NCI-H524 (cell line): ENCODE measurements at regions not wholly inside any gene's neighbourhood (a gene's known extent, or its start where the extent isn't known, plus 50 kb on each side); places are given as distances from the start of the nearest gene placed in this dataset.
"Not testable (repeated sequence)": the region's sequence is repeated elsewhere in the genome, so short reads cannot be mapped to it uniquely, and the experiment has no call there.

Experiments used
- DNase-seq, 2 experiments: peaks; one replicate each; lab custom pipeline; 2025; lab: John Stamatoyannopoulos, UW

DNA sequence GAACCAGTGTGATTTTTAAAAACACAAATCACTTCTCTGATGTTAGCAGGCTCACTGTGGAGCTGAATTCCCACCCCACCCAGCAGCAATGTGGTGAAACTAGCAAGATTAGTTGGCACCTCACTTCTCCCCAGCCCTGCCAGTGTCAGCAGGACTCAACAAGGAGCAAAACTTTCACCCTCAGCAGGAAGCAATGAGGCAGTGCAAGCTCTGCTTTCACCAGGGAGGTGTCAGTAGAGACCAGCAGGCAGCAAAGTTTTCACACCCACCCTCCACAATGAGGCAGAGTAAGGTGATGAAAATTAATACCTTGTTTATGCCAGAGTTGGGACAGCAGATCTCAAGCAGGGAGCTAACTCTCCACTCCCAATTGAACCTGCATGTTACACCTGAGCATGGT is 565.0 kb downstream of the CETN3 start:
- no peak for DNase-seq

DNA sequence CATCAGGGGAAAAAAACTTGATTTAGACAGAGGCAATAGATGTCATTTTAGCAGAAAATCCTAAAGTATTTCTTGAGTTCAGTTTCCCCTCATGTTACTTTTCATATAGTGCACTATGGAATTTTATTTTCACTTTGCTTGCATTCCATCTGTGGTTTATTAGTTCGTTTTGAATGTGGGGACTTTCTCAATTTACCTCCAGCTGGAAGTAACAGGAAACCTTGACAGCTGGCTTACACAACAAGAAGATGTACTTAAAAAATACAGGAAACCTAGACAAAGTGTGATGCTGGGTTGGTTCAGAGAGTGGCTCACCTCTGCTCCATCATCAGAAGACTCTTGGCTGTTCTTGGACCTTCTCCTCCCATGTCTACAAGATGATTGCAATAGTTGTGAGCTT is 567.0 kb downstream of the CETN3 start:
- DNase-seq = peak in 1 of 2 experiments; percentile 70

DNA sequence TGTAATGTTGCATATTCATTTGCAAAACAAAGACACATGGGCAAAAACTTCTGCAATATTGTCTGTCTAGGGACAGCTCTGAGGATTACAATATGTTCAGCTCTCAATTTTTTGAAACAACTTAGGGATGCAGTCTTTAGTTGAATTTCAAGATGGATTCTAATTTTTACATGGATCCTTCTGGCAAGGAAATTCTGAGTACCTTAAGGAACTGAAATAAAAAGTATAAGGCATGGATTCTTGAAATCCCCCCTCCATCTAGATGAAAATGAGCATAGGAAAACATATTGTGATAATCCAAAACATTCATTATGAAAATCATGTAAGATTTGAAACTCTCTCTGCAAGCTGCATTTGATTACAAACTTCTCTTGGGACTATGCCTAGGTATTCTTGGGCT is 568.6 kb downstream of the CETN3 start:
- no peak for DNase-seq

DNA sequence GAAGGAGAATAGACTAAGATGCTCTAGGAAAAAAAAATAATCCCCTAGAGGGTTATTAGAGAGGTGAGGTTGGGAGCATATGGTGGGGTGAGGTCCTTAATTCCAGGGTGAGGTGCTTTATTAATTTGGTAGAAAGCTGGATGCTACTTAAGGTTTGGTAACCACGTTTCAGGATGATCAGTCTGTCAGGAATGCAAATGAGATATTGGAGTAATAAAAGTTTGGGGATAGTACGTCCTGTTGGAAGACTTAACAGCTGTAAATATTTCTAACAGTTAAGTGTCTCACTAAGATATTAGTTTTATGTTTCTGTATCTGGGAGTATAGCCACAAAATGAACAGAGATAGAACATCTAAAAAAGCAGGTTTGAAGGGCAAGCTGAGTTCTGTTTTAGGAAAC is 578.9 kb downstream of the CETN3 start:
- peak; percentile 15 to 70 for DNase-seq

DNA sequence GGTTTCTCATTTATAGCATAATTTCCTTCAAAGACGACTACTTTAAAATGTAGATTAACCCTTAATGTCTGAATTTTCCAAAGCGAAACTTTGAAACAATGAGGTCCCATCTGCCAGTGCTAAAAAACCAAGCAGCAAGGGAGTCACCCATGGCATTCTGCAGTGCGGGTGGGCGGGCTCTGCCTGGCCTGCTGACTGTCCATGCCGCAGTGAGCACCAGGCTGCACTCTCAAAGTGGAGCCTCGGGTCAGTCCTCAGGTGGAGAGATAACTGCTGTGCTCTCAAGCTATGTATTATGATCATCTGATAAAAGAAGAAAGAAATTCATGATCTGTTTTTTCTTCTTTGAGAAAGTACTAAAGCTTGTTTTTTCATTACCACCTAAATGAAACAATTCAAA is 581.6 kb downstream of the CETN3 start:
- no peak for DNase-seq

DNA sequence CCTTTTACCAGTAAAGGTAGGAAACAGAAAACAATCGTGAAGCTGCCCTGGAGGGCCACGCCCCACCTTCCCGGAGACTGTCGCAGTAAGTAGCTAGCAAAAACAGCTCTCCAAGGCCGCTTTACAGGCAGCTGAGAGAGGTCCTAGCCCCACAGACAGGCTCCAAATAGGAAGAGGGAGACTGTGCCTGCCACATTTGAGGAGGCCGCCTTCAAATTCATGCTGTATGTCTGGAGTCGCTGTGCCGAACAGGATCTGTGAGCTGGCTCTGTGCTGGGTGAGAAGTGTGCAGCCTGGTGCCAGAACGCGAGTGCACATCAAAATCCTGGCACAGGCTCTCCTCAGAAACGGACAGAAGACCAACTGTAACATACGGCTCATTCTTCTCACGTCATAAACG is 582.2 kb downstream of the CETN3 start:
- DNase-seq = no peak

DNA sequence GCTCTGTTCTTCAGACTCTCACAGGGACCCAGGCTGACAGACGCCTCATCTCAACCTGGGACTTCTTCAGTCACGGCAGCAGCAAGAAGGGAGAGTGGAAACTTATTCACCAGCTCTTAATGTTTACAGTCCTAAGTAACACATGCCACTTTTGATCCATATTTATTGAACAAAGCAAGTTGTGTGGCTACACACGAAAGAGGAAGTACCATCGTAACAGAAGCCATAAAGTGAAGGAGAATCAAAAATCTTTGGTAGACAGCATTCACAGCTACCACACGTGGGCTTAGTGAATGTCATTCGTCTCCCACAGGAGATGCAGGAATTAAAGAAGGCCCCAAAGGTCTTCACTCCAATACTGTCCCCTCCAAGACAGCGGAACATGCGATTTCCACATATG is 582.6 kb downstream of the CETN3 start:
- no peak for DNase-seq

DNA sequence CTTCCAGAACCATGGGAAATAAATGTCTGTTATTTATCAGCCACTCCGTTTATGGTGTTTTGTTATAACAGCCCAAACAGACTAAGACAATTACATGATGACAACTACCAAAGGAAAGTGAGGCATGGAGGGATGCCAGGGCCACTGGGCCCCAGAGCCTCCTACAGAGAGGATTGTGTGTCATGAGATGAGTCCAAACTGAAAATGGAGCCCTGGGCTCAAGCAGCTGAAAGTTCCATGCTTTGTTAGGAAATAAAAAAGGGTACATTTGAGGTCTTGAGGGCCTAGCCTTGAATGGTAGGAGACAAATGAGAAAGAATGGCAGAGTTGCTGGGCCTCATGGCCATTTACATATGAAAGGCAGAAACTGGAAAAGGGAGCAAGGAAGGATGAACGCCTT is 586.5 kb downstream of the CETN3 start:
- DNase-seq = no peak

DNA sequence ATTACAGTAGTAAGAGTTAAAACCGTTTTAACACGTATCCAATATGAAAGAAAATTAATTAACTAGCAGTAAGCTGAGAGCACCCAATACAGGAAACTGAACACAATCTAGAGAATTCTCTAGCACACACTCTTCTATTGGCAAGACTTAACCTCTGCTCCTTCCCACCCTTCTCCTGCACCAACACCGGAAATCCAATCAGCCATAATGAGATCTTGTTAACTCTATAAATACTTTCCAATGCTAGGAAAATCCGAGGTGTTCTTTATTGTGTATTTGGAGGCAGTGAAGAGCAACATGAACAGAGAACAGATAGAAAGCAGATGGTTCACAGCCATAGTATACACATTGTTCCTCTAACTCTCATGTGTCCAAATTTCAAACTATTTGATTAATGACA is 591.7 kb downstream of the CETN3 start:
- DNase-seq = no peak

DNA sequence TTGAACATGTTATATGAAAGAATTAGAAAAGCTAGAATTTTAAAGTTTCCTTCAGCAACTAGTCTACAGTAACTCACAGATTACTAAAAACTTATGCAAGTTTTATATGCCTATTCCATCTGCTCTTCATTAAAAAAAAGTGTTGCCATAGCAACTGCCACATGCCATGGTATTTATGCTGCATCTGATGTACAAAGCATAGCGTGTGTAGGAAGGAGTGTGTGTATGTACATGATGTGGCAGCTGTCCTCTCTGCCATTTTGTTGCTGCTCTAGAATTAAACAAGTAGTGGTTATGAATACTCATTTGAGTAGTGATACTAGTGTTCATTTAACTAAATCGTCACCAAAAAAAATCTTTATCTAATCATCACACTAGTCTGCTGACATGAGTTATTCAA is 593.5 kb downstream of the CETN3 start:
- peak; percentile 26 to 80 for DNase-seq

DNA sequence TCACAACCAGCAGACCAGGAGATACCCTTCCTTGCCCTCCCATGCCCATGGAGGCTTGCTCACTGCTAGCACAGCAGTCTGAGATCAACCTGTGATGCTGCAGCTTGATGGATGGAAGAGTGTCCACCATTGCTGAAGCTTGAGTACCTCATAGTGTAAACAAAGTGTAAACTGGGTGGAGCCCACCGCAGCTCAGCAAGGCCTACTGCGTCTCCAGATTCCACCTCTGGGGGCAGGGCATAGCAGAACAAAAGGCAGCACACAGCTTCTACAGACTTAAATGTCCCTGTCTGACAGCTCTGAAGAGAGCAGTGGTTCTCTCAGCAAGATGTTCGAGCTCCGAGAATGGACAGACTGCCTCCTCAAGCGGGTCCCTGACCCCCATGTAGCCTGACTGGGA is 608.8 kb downstream of the CETN3 start:
- not testable (repeated sequence) for DNase-seq

DNA sequence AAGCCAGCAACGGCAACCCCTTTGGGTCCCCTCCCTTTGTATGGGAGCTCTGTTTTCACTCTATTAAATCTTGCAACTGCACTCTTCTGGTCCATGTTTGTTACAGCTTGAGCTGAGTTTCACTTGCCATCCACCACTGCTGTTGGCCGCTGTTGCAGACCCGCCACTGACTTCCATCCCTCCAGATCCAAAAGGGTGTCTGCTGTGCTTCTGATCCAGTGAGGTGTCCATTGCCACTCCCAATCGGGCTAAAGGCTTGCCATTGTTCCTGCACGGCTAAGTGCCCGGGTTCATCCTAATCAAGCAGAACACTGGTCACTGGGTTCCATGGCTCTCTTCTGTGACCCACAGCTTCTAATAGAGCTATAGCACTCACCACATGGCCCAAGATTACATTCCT is 615.1 kb downstream of the CETN3 start:
- not testable (repeated sequence) for DNase-seq

DNA sequence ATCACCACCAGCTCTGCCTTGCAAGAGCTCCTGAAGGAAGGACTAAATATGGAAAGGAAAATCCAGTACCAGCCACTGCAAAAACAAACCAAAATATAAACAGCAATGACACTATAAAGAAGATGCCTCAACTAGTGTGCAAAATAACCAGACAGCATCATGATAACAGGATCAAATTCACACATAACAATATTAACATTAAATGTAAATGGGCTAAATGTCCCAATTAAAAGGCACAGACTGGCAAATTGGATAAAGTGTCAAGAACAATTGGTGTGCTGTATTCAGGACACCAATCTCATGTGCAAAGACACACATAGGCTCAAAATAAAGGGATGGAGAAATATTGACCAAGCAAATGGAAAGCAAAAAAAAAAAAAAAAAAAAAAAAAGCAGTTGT is 629.8 kb downstream of the CETN3 start:
- not testable (repeated sequence) for DNase-seq

DNA sequence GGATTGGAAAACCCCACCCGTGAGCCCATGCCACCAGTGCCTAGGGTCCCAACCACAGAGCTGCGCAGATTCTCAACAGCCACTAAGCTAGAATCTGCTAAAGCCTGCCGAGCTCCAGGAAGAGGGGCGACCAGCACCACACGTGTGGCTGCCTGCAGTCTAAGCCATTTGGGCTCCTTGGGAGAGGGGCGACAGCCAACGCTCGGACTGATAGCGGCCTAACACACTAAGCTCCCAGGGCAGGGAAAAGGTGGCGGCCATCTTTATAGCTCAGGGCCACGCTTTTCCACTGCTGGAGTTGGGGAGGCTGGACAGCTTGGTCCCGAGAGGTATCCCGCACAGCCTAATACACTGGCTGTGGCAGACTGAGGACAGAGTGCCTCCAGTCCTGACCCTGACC is 631.8 kb downstream of the CETN3 start:
- no peak for DNase-seq

DNA sequence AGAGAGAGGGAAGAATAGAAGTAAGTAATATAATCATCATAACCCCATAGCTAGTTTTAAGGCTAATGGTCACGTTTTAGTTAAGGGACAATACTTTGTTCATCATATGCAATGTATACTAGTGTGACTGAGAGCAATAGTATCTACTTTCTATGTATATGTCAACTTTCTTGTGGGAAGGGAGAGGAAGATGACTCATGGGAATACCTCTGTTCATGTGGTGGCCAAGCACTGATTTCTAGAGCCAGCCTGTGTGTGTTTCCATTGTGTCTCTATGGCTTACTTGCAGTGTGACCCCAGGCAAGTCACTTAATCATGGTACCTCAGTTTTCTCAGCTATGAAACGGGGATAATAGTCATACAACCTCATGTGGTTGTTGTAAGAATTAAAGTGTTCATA is 639.6 kb downstream of the CETN3 start:
- no peak for DNase-seq

DNA sequence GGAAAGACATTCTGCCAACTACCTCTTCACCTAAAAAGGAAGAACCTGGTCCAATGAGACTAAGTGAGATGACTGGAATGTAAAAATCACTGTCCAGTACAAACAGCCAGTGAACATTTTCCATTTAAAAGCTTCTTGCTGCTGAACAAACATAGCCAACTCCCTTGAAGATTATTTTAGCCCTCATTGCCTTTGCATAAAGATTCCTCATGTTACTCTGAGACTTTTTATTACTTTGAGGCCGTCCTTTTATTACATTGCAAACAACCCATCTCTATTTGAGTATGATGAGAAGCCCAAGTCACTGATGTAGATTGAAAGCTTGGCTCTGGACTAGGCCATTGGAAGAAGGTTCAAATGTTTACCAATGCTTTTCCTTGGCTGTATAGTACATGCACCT is 649.8 kb downstream of the CETN3 start:
- DNase-seq = no peak

DNA sequence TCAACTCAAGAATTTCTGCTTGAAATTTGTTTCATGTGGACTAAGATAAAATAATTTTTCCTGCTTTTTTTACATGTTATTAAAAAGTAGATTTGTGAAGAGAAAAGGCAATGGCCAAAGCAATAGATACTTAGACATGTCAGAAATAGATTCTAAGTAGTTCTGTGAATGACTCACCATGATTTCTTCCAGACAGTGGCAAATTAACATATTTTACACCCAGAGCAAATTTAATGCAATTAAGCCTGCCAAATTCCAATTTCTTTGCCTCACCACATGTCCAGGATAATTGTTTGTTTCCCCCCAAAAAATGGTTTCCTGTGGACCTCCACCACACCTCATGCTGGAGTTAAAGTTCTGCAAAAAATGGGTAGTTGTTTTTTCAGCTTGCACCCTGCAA is 651.4 kb downstream of the CETN3 start:
- DNase-seq = no peak

DNA sequence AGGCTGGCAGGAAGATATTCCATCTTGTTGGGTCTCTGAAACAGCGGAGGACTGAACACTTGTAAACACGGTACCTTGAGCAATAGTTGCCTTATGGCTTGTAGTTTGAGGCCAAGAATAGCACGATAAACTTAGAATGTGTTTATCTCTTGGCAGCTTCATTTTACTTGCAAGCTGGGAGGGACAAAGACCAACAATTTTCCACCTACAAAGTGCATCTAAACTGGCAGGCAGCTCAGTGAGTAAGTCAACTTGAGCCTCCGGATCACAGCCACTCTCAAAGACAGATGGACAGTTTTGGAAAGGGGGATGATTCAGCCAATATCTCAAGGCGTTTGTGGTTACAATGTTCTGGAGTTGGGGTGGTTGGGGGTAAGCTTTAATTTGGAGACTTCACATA is 652.6 kb downstream of the CETN3 start:
- DNase-seq = no peak

DNA sequence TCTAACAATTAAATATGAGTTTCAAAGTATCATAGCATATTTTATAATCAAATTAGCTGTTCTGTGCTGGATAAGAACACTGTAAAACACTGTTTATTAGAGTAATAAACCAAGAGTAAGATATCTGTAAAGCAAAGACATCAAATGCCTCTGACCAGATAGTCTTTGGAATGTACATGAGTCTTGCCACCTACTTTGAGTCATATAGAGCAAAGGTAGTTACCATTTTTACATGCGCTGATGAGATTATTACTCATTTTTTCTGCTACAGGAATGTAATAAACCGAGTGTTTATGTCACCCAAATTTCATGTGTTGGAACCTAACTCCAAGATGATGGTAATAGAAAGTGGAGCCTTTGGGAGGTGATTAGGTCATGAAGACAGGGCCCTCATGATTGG is 654.5 kb downstream of the CETN3 start:
- no peak for DNase-seq

DNA sequence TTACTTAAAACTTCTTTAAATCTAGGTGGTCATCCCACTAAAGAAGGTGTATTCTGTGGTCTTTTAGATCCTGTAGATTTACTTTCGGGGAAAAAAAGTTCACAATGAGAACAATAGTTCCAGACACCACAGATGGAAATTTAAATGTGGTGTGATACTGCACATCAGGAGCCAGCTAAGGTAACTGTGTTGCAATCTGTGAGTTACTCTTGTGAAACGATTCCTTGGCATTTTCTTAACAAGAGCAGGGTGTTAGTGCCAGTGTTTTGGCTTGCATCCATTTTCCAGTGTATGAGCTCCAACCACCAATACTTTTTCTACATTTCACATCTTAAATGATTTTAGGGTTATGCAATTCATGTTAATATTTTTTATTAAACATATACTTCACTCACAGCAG is 674.5 kb downstream of the CETN3 start:
- DNase-seq = no peak

DNA sequence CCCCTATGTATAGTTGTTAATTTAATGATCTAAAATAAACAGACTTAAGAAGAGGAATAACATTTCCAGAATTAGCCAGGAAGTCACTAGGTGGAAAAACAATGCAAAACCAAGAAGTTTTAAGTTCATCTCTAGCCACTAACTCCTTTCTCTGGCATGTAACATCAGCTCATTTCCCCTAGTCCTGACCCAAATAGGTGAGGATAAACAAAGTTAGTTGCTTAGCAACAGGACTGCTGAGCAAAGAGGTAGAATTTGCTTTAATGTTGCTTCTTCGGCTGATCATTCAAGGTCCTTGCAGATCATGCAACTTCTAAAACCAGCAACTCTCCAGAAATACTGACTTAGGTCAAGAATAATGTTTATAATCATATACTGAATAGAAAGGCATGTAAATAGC is 675.8 kb downstream of the CETN3 start:
- DNase-seq = no peak

DNA sequence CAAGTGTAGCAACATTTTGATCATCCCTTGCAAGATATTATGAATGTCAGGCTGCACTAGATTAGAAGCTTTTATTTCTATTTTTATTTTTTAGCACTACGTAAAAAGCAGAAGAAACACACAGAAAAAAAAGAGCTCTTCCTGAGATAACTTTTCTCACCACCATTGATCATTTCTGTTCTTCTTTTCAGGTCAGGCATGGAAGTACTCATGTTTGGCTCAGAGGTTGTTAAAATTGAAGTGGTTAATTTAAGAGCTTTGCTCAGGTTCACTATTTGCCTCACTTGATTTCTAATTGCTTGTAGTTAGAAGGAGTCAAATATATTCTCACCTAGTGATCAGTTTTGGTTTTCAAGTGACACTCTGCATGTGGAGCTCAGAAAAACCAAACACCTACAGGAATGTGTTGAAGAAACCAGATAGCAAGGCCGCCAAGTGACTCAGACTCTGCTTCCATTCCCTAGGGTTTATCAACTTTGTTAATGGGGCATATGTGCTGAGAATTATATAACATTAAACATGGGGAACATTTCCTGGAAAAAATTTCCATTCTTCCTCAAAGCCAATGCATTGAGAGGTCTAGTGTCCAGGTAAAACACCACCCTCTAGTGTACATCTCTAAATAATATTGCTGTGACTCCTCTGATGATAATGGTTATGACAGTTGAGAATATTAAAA is 679.8 kb downstream of the CETN3 start:
- peak in 1 of 2 experiments; percentile 65 for DNase-seq

DNA sequence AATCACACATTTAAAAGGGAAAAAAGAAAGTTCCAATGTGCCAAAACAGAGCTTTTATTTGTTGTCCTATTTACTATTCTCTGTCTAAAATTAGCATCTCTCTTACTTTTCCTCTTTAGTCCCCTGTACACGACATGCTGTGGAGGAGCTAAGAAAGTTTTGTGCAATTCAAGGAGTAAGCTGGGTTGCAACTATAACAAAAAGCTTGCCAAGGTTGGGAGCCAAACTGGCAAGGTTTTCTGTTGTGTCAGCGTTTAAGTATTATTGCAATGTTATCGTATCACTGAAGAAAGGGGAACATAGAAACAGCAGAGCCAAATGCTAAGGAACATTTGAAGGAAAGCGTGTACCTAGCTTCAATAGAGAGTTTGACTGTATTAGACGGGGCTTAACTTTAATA is 680.8 kb downstream of the CETN3 start:
- no peak for DNase-seq

DNA sequence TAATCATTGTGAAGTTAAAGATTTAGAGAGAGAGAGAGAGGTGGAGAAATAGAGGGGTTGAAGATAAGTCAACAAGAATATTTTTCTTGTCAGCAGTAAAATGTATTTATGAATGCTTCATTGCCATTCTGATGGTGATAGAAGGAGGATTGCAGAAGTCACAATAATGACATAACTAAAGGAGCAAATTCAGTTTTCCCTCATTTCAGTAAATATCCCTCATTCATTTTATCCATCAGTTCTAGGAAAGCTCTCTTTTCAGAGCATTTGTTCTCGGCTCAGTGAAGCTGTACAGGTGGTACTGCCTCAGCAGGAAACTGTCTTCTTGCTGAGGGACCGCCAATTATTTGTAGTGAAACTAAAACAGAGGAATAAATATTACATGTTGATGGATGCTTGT is 681.4 kb downstream of the CETN3 start:
- DNase-seq = no peak
